Endothelial cell of umbilical vein (primary cell): ENCODE measurements at regions not wholly inside any gene's neighbourhood (a gene's known extent, or its start where the extent isn't known, plus 50 kb on each side); places are given as distances from the start of the nearest gene placed in this dataset.
"Not testable (repeated sequence)": the region's sequence is repeated elsewhere in the genome, so short reads cannot be mapped to it uniquely, and the experiment has no call there.

Experiments
- POLR2A ChIP-seq: IDR thresholded peaks from 2 replicates; pipeline ENCODE4 v1.6.1; 2012; ENCODE audit warnings: low read depth, mild to moderate bottlenecking, control low read depth, low read length
- POLR2AphosphoS5 ChIP-seq: IDR thresholded peaks from 2 replicates; pipeline ENCODE4 v1.6.1; 2012; ENCODE audit warnings: low read depth, mild to moderate bottlenecking, control low read depth, low read length, moderate library complexity; ENCODE audit not compliant: insufficient read depth
- TF ChIP-seq, protein P1 (sequence below), 2 donors: IDR thresholded peaks; 1 replicate in 1 of 2; 2 replicates in 1 of 2; pipeline ENCODE4 v1.5.1; 2011; ENCODE audit warnings: low read length in 2 of 2, mild to moderate bottlenecking in 2 of 2, moderate library complexity in 2 of 2, control low read depth in 1 of 2, inconsistent platforms in 1 of 2, low read depth in 1 of 2; ENCODE audit not compliant: insufficient read depth in 1 of 2; ENCODE audit errors: extremely low read depth in 1 of 2
- TF ChIP-seq, protein P2 (sequence below): IDR thresholded peaks from 2 replicates; pipeline ENCODE4 v1.6.1; 2011; ENCODE audit not compliant: insufficient read depth, insufficient read length

DNA sequence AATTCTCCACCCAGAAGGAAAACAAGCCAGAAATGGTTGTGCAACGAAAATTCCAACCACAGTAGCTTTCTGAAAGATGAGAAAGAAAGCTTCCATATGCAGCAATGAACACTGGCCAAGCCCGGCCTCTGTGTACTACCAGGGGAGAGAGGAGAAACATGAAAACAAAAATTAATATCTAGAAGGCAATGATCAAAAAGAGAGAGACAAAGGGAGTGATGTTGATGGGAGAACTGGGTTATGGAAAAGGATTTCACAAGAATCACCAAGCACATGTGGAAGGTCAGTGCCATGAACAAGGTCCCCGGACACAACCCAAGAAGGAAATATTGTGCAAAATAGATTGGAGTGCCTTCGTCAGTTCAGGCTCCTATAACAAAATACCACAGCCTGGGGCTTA lies 217.4 kb downstream of the NPIPA8 start:
- TF ChIP-seq, protein P1, sequence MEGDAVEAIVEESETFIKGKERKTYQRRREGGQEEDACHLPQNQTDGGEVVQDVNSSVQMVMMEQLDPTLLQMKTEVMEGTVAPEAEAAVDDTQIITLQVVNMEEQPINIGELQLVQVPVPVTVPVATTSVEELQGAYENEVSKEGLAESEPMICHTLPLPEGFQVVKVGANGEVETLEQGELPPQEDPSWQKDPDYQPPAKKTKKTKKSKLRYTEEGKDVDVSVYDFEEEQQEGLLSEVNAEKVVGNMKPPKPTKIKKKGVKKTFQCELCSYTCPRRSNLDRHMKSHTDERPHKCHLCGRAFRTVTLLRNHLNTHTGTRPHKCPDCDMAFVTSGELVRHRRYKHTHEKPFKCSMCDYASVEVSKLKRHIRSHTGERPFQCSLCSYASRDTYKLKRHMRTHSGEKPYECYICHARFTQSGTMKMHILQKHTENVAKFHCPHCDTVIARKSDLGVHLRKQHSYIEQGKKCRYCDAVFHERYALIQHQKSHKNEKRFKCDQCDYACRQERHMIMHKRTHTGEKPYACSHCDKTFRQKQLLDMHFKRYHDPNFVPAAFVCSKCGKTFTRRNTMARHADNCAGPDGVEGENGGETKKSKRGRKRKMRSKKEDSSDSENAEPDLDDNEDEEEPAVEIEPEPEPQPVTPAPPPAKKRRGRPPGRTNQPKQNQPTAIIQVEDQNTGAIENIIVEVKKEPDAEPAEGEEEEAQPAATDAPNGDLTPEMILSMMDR (IDR thresholded peaks at IDR 0.05; ENCODE audit: extremely low read depth in 1 of 2, insufficient read depth in 1 of 2, low read depth in 1 of 2, low read length in 2 of 2), result not testable (repeated sequence)
- TF ChIP-seq POLR2A, POLR2AphosphoS5: not testable (repeated sequence)
- TF ChIP-seq, protein P2, sequence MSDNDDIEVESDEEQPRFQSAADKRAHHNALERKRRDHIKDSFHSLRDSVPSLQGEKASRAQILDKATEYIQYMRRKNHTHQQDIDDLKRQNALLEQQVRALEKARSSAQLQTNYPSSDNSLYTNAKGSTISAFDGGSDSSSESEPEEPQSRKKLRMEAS, result not testable (repeated sequence)
